HG03558 (cell line): ENCODE measurements at regions not wholly inside any gene's neighbourhood (a gene's known extent, or its start where the extent isn't known, plus 50 kb on each side); places are given as distances from the start of the nearest gene placed in this dataset.

ENCODE experiments used
- ATAC-seq: cut with Tn5 transposase; IDR thresholded peaks from one replicate; pipeline ENCODE4 v1.9.1; 2021; ENCODE audit warnings: moderate number of reproducible peaks; ENCODE audit not compliant: unreplicated experiment; ENCODE audit errors: extremely low read depth

DNA sequence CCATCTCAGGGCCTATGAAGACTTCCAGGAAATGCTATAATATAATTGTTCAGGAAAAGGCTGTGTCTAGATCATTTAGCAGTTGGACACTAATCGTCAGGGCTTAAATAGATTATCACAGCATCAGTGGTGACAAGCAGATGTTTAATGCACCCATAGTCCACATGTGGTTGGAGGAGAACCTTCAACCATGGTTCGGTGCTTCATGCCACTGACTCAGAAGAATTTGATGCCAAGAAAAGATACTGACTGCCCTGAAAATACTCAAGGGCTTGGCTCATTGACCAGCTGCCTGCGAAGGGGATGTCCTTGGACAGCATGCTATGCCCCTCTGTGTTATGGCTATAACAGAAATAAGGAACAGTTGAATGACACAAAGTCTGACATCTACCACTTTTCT is 175.7 kb downstream of the HHIPL2 start:
- ATAC-seq: no peak

DNA sequence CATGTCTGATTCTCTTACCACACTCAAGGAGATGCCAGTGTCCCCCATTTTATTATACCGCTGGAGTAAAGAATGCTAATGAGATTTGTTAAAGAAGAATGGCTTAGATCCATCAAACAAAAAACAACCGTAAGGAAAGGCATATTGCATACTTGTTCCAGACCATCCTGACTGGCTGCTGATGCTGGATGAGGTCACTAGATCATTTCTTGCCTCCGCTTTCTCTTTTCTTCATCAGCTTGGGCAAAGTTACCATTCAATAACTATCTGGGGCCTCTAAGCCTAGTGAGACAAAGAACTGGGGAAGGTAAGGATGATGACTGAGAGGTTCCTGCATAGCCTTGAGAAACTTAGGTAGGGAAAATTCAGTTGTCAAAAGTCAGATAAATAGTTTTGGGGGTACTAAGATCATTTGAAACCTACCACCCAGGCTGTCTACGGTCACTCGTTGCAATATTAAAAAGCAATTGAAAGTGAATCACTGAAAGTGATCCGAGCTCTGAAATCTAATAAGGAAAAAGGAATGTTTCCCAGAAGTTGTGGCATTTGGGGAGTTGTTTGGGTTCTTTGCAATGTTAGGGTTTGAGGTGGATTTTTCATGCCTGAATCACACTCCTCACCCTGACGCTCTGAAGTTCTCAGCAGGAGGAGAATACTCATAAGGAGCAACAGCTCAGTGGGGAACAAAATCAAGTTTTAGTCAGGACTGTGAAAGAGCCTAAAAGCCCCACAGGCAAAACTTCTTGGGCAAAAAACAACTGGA is 176.8 kb downstream of the HHIPL2 start:
- no peak for ATAC-seq

DNA sequence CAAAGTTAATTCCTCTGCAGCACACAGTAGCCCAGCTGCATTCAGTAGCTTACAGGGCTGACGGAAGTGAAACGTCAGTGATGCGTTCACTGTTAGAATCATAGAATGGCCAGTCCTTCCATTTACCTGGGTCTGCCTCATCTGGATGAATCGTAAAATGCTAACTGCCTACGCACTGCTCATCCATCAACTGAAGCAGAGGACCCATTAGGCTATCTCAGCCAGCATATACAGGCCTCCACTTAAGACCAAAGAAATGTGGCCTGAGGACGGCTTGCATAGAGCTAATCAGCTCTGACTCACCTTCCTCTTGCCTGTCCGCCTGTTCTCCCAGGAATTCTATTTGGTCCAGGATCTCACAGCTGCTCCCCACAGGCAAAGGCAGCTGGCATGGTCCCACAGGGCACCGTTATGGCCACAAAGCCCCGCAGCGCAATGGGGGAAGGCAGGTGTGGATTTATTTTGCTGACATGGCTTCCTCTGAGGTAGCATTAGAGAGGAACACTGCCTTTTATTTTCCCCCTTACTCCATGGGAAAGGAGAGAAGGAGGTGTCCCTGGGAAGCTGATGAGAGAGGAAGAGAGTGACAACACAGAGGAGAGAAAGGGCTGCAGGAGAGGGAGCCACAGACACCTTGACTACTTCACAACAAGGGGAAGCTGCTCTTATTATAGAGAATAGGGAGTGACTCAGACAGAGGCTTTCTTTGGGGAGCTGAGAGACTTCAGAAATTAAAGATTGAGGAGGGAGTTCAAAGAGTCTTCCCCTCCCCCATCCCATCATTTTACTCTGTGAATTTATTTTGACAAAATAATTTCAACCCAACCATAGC is 177.6 kb downstream of the HHIPL2 start:
- ATAC-seq: no peak

DNA sequence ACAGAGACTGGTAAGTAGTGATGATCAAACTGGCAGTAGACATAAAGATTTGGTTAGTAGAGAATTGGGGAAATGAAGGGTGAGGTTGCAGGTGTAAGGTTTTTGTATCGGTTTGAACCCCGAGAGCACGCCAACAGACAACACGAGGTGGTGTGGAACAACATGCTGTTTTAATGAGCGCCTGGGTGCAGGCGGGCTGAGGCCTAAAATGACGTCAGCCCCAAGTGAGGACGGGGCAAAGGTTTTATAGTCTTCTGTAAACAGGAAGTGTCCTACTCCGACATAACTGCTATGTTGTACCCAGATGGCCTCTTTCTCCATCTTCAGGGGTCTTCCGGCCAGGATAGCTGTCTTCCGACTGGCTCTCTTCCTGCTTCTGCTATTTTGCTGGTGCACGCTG is 178.8 kb downstream of the HHIPL2 start:
- ATAC-seq: no peak

DNA sequence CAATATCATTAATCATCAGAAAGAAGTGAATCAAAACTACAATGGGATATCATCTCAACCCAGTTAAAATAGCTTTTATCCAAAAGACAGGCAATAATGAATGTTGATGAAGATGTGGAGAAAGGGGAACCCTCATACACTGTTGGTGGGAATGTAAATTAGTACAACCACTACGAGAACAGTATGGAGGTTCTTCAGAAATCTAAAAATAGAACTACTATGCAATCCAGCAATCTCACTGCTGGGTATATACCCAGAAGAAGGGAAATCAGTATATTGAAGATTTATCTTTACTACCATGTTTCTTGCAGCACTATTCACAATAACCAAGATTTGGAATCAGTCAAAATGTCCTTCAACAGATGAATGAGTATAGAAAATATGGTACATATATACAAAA is 189.8 kb downstream of the HHIPL2 start:
- ATAC-seq: no peak

DNA sequence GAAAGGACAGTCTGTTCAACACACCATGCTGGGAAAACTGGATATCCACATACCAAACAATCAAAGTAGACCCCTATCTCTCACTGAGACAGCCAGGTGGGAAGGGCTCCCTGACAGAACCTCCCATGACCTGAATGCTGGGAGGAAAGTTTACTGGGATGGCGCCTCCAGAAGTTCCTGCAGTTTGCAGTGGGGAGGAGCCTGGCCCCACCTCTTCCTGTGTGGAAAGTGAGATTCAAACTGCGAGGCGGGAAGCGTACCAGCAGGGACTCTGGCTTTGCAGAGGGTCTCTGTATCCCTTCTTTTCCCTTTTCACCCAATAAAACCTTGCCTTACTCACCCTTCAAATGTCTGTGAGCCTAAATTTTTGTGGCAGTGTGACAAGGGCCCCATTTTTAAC is 190.7 kb downstream of the HHIPL2 start:
- no peak for ATAC-seq

DNA sequence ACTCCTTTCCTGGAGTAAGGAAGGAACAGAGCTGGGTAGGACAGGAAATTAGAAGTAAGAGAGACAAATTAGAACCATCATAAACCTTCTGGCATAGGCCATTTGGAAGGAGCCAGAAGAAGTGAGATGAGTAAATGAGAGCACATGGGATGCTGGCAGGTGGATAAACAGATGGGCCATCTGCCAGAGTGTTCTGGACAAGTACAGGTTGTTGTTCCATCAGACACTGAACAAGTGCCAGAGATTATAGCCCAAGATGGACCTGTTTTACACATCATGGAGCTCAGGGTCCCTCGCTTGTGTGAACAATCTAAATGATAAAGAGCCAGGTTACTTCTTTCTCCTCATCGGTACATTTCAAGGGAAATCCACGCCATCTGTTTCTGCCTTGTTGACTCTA is 200.3 kb downstream of the HHIPL2 start:
- no peak for ATAC-seq

DNA sequence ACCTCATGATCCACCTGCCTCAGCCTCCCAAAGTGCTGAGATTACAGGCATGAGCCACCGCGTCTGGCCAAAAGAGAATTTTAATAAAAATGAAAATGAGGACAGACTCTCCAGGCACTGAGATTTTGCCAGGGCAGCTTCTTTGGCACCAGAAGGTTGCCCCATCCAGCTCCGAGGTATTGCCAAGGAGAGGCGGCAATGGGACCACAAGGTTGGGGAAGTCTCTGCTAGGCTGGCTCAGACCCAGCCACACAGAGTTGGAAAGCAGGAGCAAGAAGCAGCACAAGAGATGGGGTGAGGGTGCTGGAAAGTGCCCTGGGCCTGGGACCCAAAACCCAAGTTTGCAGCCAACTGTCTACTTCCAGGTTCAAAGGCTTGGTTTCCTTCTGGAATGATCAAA is 200.9 kb downstream of the HHIPL2 start:
- ATAC-seq: no peak

DNA sequence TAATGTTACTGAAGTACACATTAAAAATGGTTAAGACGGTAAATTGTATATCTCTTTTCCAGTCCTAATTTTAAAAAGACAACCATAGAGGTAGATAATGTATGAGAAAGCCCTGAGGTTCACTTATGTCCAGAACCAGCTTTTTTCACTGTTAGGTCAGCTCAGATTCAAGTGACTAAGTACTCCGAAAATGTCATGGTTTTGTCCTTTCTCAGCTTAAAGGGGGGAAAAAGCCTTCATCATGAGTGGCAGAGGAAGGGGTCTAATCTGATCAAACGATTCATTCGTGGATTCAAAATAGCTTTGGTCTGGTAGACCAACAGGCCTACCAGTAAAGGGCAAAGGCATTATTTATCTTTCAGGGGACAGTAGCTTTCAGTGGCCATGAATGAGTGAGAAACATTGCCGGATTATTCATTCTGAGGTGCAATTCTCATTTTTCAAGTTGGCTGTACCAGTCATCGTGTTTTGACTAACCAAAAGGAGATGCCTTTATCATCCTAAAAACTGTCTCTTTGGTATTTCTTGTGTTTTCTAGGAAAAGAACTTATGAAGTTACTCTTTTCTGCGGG is 208.4 kb downstream of the HHIPL2 start:
- ATAC-seq: no peak

DNA sequence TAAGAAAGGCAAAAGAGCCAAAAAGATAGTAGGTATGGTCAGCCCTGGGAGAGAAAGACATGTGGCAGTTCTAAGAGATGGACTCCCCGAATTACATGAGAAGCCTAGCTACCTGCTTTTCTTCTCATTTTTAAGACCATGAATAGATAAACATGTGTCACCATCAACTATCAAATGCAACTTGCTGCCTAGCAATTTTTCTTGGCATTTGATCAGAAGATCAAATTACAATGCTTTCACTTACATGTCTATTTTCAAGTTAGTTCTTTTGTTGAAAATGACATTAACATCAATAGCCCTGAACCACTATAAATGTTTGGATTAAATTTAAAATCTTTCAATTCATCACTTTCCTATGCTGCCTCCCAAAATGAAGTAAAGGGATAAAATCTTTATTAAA is 212.3 kb downstream of the HHIPL2 start:
- no peak for ATAC-seq

DNA sequence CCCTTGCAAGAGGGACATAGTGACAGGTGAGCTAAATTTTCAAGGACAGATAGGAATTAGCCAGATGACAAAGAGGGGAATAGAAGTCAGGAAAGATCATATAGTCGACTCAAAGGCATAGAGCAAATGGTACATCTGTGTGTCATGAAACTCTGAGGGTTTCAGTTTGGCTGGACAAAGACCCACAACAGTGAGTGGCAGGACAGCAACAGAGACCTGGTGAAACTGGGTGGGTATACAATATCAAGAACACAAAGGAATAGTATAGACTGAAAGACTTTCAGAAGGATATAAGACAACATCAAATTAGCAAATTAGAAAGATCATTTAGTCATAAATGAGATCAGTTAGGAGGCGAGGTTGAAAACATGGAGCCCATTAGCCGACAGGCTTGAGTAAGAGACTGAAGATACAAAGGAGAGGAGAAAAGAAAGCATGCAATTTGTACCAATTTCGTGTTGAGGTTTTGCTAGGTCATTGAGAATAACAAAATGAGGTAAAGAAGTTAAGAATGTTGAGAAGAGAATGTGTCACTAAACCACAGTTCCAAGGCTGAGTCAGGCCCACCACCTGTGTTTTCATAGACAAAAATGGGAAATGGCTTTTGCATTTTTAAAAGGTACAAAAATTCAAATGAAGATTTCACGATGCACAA is 213.8 kb downstream of the HHIPL2 start:
- ATAC-seq: no peak

DNA sequence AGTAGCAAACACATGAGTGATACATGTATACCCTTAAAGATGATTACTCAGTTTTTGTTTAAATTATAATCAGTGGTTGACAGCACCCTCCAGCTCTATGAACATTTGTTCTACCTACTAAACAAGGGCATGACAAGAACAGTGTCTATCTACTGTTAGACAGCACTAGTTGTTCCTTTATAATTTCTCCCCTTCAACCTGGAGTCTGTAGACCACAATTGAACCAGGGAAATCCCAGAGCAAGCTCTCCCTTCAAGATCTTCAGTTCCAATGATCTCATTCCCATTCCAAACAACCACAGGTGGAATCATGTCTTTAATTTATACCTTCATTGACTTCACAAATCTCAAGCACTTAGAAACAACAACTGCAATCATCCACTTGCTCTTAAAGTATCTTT is 216.1 kb downstream of the HHIPL2 start:
- no peak for ATAC-seq

DNA sequence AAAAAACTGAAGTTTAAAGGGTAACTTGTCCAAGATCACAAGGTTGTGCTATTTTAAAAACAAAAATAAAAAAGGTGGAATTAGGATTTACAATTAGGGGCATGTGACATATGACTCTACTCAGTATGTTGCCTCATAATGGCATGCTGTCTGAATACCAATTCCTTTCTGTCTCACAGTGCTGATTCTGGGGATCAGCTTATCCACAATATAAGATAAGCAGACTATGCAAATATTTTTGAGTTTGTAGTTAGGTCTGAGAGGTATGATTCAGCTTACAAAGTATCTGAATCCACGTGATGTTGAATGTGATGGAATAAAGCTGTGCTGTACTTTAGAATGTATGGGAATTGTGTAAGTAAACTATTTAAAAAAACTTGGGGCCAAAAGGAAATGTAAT is 216.6 kb downstream of the HHIPL2 start:
- no peak for ATAC-seq

DNA sequence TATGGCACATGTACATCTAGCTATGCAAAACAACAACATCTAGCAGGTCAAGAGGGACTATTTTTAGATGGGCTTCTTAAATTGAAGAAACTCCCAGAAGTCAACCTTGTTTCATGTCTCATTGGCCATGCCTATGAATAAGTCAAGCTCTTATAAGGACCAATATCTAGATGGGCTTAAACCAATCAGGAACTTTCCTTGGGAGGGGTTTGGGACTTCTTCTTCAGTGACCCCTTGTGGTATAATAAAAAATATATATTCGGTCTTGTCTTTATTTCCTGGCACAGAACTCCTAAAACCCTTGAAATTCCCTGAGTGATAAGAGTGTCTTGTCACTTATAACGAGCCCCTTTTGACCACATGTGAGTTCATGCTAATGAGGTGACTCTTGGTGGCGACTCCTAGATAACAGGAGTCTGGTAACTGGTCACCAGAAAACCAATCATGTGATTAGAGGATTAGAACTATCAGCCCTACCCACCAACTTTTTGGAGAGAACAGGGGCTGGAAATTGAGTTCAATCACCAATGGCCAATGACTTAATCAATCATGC is 218.3 kb downstream of the HHIPL2 start:
- ATAC-seq: no peak

DNA sequence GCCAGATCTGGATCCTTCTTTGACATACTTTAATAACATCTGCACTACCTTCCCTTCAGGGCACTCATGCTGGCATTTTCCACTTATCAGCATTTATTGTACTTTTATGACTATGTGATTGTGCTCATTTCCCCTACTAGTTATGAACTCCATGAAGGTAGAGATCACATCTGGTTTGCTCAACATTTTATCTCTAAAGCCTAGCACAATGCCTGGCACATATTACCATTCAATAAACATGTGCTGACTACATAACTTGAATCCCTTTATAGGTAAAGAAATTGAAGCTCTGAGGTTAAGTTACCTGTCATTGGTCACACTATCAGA is 221.2 kb downstream of the HHIPL2 start:
- no peak for ATAC-seq

DNA sequence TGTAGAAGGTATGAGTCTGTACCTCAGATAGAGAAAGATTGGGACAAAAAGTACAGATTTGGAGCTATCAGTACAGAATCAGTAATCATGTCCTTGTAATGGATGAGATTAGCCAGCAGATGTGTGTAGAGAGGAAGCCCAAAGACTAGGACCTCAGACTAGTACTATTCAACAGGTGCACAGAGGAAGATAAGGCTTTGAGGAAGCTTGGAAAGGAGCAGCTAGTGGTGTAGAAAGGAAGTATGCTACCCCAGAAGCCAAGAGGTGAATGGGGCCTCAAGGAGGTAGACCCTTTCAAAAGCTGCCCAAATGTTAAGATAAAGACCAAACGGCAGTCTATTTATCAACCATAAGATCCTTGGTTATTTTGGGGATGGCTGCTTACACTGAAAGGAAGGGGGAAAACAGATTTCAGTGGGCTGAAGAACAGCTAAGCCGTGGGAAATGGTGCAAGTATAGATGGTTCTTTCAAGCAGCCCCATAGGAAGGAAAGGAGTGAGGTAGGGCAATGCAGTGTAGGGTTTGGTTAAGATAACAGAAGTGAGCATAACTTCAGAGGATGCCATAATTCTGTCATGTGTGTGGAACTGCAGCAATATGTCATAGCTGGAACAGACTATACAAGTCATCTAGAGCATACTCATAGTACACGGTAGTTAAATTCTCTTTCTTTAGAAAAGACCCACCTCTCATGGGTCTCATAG is 221.7 kb downstream of the HHIPL2 start:
- ATAC-seq: no peak

DNA sequence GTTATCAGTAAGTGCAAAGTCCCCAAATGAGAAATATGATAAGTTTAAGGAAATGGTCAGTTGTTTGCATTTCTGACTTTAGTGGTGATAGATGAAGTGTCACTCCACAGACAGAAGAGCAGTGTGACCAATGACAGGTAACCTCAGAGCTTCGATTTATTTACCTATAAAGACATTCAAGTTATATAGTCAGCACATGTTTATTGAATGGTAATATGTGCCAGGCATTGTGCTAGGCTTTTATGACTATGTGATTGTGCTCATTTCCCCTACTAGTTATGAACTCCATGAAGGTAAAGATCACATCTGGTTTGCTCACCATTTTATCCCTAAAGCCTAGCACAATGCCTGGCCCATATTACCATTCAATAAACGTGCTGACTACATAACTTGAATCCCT is 222.4 kb downstream of the HHIPL2 start:
- no peak for ATAC-seq

DNA sequence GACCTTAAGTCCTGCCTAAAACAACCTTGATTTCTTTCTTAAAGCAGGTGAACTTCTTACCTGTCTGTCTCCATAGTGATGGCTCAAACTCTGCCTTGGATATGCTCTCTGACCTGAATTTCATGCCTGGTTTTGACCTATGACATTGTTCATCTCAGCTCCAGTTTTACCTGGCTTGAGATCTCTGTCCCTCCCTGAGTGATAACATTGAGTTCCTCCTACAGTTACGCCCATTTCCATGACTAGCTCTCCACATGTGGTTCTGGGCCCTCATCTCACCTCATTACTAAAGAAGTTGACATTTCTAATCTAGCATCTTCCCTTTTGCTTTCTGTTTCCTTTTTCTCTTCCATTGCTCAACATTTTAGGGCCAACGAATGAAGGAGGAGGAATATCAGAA is 233.1 kb downstream of the HHIPL2 start:
- ATAC-seq: no peak

DNA sequence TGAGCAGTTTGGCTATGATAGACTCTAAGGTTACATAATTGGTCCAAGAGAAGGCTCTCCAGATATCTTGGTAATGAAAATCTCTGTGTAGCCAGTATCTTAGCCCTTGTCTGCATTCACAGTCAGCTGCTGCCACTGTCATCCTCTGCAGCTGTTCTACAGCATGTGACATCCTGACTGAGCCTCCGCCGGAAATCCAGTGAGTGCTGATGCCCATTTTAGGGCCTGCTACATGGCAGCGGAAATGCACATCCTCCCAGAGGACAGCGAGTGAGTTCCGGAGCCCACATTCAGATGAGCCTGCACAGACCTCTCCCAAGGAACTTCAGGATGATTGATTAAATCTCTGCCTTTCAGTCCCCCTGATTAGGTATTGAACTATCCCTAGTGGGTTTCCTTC is 237.1 kb downstream of the HHIPL2 start:
- ATAC-seq: no peak

DNA sequence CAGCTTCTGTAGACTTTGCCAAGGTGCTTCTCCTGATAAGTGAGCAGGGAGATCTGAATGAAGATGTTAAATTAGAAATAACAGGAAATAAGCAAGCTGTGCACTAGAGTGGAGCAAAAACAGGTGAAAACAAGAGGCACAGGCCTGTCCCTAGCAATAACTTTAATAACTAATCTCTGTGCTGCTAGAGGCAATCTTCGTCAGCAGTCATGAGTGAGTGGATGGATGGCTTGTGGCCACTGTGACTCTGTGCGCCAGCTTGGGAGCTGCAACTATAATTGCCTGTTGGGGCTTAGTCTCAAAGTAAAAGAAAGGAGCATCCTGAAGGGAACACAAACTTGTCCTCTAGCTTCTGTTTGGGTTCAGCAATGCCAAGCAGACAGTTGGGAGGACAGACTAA is 240.3 kb downstream of the HHIPL2 start:
- ATAC-seq: no peak
